Neural progenitor cell (in vitro differentiated cells): ENCODE measurements at regions not wholly inside any gene's neighbourhood (a gene's known extent, or its start where the extent isn't known, plus 50 kb on each side); places are given as distances from the start of the nearest gene placed in this dataset.

ENCODE experiments used
- CTCF ChIP-seq: fragments of 200-600 bp; sonication (generic); IDR thresholded peaks from 2 replicates; pipeline ENCODE4 v1.5.1; 2017; ENCODE audit warnings: antibody characterized with exemption, mild to moderate bottlenecking
- EZH2 ChIP-seq: fragments of 200-600 bp; sonication (generic); IDR thresholded peaks from 2 replicates; pipeline ENCODE4 v1.6.1; 2017; ENCODE audit warnings: antibody characterized with exemption, mild to moderate bottlenecking, moderate library complexity

DNA sequence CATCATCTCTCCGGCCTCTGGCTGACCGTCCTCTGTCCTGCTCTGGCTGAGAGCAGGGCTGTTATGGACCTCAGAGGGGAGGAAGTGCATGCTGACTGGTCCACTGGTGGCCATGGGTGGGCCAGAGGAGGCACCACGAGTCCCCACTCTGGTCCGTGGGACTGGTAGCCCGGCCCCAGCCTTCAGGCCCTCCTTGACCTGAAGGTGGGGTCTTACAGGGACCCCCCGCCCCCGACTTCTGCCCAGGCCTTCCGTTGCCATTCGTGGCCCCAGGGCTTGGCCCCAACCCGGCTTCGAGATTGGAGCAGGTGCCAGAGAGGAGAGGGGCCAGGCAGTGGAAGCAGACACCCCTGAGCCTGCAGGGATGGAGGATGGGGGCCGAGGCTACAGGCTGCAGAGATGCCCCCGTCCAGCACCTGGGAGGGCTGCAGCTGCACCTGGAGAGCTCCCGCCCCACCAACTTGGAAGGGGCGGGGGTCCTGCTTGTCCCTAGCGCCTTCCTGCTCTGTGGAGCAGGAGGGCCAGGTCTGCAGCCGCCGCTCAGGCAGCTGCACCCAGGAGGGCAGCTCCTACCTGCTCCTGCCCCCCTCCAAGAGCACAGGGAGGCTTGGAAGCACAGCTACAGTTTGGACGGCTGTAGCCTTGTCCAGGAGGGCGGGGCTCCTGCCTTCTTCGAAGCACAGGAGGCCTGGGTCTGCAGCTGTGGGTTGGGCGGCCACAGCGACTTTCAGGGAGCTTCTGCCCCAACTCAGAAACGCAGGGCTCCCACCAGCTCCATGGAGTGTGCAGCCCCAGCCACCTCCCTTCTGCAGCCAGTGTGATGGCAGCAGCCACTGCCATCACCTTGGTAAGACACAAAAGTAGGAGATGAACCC is 142.5 kb downstream of the KLF13 start:
- TF ChIP-seq CTCF (no peak), EZH2 (no peak)
